ELR (cell line): ENCODE measurements at regions not wholly inside any gene's neighbourhood (a gene's known extent, or its start where the extent isn't known, plus 50 kb on each side); places are given as distances from the start of the nearest gene placed in this dataset.

Experiments
- DNase-seq: peaks from one replicate; pipeline ENCODE4 v3.0.0-alpha.2; 2015; ENCODE audit warnings: low read depth

- DNase-seq: no peak
These were observed 372.5 kb downstream of the ADAMTS20 start for GRCh38 chr12:43179486-43179885.

GRCh38 chr12:43177276-43177675 is 374.7 kb downstream of the ADAMTS20 start:
- no peak for DNase-seq

GRCh38 chr12:43169115-43169681 is 382.8 kb downstream of the ADAMTS20 start:
- DNase-seq: no peak

GRCh38 chr12:43167691-43168090 is 384.3 kb downstream of the ADAMTS20 start:
- DNase-seq: no peak

GRCh38 chr12:43165351-43165750 is 386.7 kb downstream of the ADAMTS20 start:
- no peak for DNase-seq

- no peak for DNase-seq
These were observed 389.9 kb downstream of the ADAMTS20 start for GRCh38 chr12:43162138-43162537.

GRCh38 chr12:43159506-43159905 is 392.5 kb downstream of the ADAMTS20 start:
- no peak for DNase-seq

- no peak for DNase-seq
These were observed 393.9 kb downstream of the ADAMTS20 start for GRCh38 chr12:43158126-43158525.

- DNase-seq: no peak
These were observed 396.6 kb downstream of the ADAMTS20 start for GRCh38 chr12:43155376-43155775.

GRCh38 chr12:43154498-43155045 is 397.4 kb downstream of the ADAMTS20 start:
- no peak for DNase-seq

- DNase-seq: no peak
These were observed 400.5 kb downstream of the ADAMTS20 start for GRCh38 chr12:43151441-43151981.

GRCh38 chr12:43148691-43149090 is 403.3 kb downstream of the ADAMTS20 start:
- DNase-seq: no peak

GRCh38 chr12:43147878-43148277 is 404.1 kb downstream of the ADAMTS20 start:
- no peak for DNase-seq

GRCh38 chr12:43145481-43145880 is 406.5 kb downstream of the ADAMTS20 start:
- no peak for DNase-seq

- no peak for DNase-seq
These were observed 408.7 kb downstream of the ADAMTS20 start for GRCh38 chr12:43143278-43143677.

GRCh38 chr12:43132291-43132690 is 419.7 kb downstream of the ADAMTS20 start:
- DNase-seq: no peak

- no peak for DNase-seq
These were observed 420.7 kb downstream of the ADAMTS20 start for GRCh38 chr12:43131301-43131700.

- DNase-seq: no peak
These were observed 424.0 kb downstream of the ADAMTS20 start for GRCh38 chr12:43127886-43128549.

GRCh38 chr12:43126652-43127375 is 425.2 kb downstream of the ADAMTS20 start:
- DNase-seq: no peak

GRCh38 chr12:43123461-43123860 is 428.5 kb downstream of the ADAMTS20 start:
- DNase-seq: no peak

- DNase-seq: no peak
These were observed 431.9 kb downstream of the ADAMTS20 start for GRCh38 chr12:43120150-43120549.

GRCh38 chr12:43118881-43119280 is 433.1 kb downstream of the ADAMTS20 start:
- no peak for DNase-seq

GRCh38 chr12:43118234-43118633 is 433.8 kb downstream of the ADAMTS20 start:
- DNase-seq: no peak
